Occipital lobe (tissue), 1 donor: ENCODE measurements at regions not wholly inside any gene's neighbourhood (a gene's known extent, or its start where the extent isn't known, plus 50 kb on each side); places are given as distances from the start of the nearest gene placed in this dataset.
"Not testable (repeated sequence)": the region's sequence is repeated elsewhere in the genome, so short reads cannot be mapped to it uniquely, and the experiment has no call there.

Experiments
- DNase-seq: peaks from one replicate; lab custom pipeline; 2025; lab: John Stamatoyannopoulos, UW

GRCh38 chr3:115204475-115204874 is 57.4 kb upstream of the ZBTB20 start:
- no peak for DNase-seq

GRCh38 chr3:115208066-115208750 is 61.1 kb upstream of the ZBTB20 start:
- no peak for DNase-seq

GRCh38 chr3:115211810-115212492 is 64.9 kb upstream of the ZBTB20 start:
- DNase-seq: no peak

- DNase-seq: no peak
These were observed 65.5 kb upstream of the ZBTB20 start for GRCh38 chr3:115212615-115213014.

- DNase-seq: not testable (repeated sequence)
These were observed 66.0 kb upstream of the ZBTB20 start for GRCh38 chr3:115213052-115213451.

- DNase-seq: no peak
These were observed 70.2 kb upstream of the ZBTB20 start for GRCh38 chr3:115217292-115217677.

GRCh38 chr3:115217678-115218451 is 70.8 kb upstream of the ZBTB20 start:
- no peak for DNase-seq

- no peak for DNase-seq
These were observed 71.8 kb upstream of the ZBTB20 start for GRCh38 chr3:115218859-115219258.

- DNase-seq: no peak
These were observed 77.6 kb upstream of the ZBTB20 start for GRCh38 chr3:115224687-115225086.

- no peak for DNase-seq
These were observed 79.9 kb upstream of the ZBTB20 start for GRCh38 chr3:115226844-115227445.

GRCh38 chr3:115227461-115227860 is 80.4 kb upstream of the ZBTB20 start:
- no peak for DNase-seq

GRCh38 chr3:115228266-115228665 is 81.2 kb upstream of the ZBTB20 start:
- no peak for DNase-seq

- no peak for DNase-seq
These were observed 85.1 kb upstream of the ZBTB20 start for GRCh38 chr3:115232167-115232566.

- DNase-seq: no peak
These were observed 85.9 kb upstream of the ZBTB20 start for GRCh38 chr3:115233021-115233420.

GRCh38 chr3:115236496-115236895 is 89.4 kb upstream of the ZBTB20 start:
- no peak for DNase-seq

- DNase-seq: peak; percentile 57
These were observed 92.6 kb upstream of the ZBTB20 start for GRCh38 chr3:115239717-115240116.

GRCh38 chr3:115244350-115244749 is 97.3 kb upstream of the ZBTB20 start:
- no peak for DNase-seq

- no peak for DNase-seq
These were observed 98.3 kb upstream of the ZBTB20 start for GRCh38 chr3:115245438-115245837.

GRCh38 chr3:115245899-115246298 is 98.8 kb upstream of the ZBTB20 start:
- no peak for DNase-seq

GRCh38 chr3:115246461-115247020 is 99.5 kb upstream of the ZBTB20 start:
- no peak for DNase-seq

- no peak for DNase-seq
These were observed 101.2 kb upstream of the ZBTB20 start for GRCh38 chr3:115248274-115248673.

- DNase-seq: no peak
These were observed 104.4 kb upstream of the ZBTB20 start for GRCh38 chr3:115251509-115251908.
